Heart left ventricle (tissue), 16 donors: ENCODE measurements at regions not wholly inside any gene's neighbourhood (a gene's known extent, or its start where the extent isn't known, plus 50 kb on each side); places are given as distances from the start of the nearest gene placed in this dataset.
A peak's percentile ranks its signal among the peaks of the same experiment; 100 is the strongest.

ENCODE experiments used
- ATAC-seq, 4 donors: fragments of 200-7000 bp; cut with Tn5 transposase; one replicate each; pipeline ENCODE4 v1.9.1; 2020 to 2022; ENCODE audit warnings: moderate library complexity in 4 of 4, mild to moderate bottlenecking in 3 of 4, moderate number of reproducible peaks in 1 of 4
- DNase-seq, 5 donors: peaks; one replicate each; pipeline ENCODE4 v3.0.0-alpha.2; 2020
- H3K27ac ChIP-seq, 12 donors: fragments of 200-600 bp; sonication (generic) in 4 of 12; one replicate each; pipeline versions ENCODE4 v1.5.0 to v1.8.0; 2016 to 2022; ENCODE audit warnings: mild to moderate bottlenecking in 2 of 12
- H3K27me3 ChIP-seq, 9 donors: fragments of 200-600 bp; sonication (generic) in 2 of 9; one replicate each; pipeline versions ENCODE4 v1.5.1 to v1.8.0; 2016 to 2022; ENCODE audit warnings: mild to moderate bottlenecking in 3 of 9
- H3K36me3 ChIP-seq, 9 donors: fragments of 200-600 bp; sonication (generic) in 2 of 9; one replicate each; pipeline versions ENCODE4 v1.5.0 to v1.8.0; 2018 to 2022; ENCODE audit warnings: mild to moderate bottlenecking in 2 of 9
- H3K4me1 ChIP-seq, 12 donors: fragments of 200-600 bp; sonication (generic) in 4 of 12; one replicate each; pipeline versions ENCODE4 v1.5.0 to v1.8.0; 2016 to 2022; ENCODE audit warnings: mild to moderate bottlenecking in 3 of 12
- H3K4me3 ChIP-seq, 12 donors: fragments of 200-600 bp; sonication (generic) in 4 of 12; one replicate each; pipeline versions ENCODE4 v1.5.0 to v1.8.0; 2017 to 2022; ENCODE audit warnings: mild to moderate bottlenecking in 9 of 12, moderate library complexity in 4 of 12
- H3K9me3 ChIP-seq, 12 donors: fragments of 200-600 bp; sonication (generic) in 4 of 12; one replicate each; pipeline versions ENCODE4 v1.5.0 to v1.8.0; 2016 to 2022; ENCODE audit warnings: mild to moderate bottlenecking in 1 of 12
- CTCF ChIP-seq, 12 donors: fragments of 200-600 bp; sonication (generic) in 4 of 12; IDR thresholded peaks; one replicate each; pipeline versions ENCODE4 v1.5.0 to v1.8.0; 2018 to 2022; ENCODE audit warnings: antibody characterized with exemption in 12 of 12, mild to moderate bottlenecking in 5 of 12
- POLR2A ChIP-seq, 2 donors: fragments of 450-650 bp; IDR thresholded peaks; one replicate each; pipeline ENCODE4 v1.6.1; 2017; ENCODE audit warnings: antibody characterized with exemption in 2 of 2, mild to moderate bottlenecking in 2 of 2, moderate library complexity in 2 of 2
- WGBS, 4 donors: extraction: QIAGEN DNeasy Blood & Tissue Kit in 2 of 4; methylation state at CpG; one replicate each; pipeline versions ENCODE4 v1.1.5 to v1.1.7; 2013 to 2018; 5-methylcytosine and 5-hydroxymethylcytosine counted together
- intact Hi-C, 10 donors: fragments of 100-400 bp; cut with DNase I; formaldehyde crosslinking; loops; one replicate each; pipeline versions ENCODE4 v1.11.1 to v1.14.2; 2022
- donor health status: ischemic (EF 13 %, LVEDD 7.1; RV severe dilation, severe dysfunction).
- donor health status: healthy with polysubstance abuse.
- donor health status: DM: no; HTN: yes; CAD: no.
- donor health status: DM: no; HTN: no; CAD: no.
- donor health status: ischemic (EF 25% LVEDD 6.9; RV normal size, moderate dysfunction).
- donor health status: ischemic (EF 25% LVEDD 5.7; RV mildly dilated, moderate dysfunction).
- donor health status: healthy.
- donor health status: DM: yes; HTN: yes; CAD: no.
- donor health status: ischemic (EF 35%, LVEDD 5.7; RV mildly dilated, moderate dysfunction).
- donor health status: nonischemic (EF 11% LVEDD 7.7; RV severe dilation, severe dysfunction).
- donor health status: DM: yes; HTN: yes; CAD: no.
- donor health status: PGD.
- donor health status: ischemic (EF 29% LVEDD 5.4; RV normal size, mild dysfunction).
- donor health status: nonischemic (EF 23%, LVEDD 6.1; RV moderate dilation, normal function).

- Histone ChIP-seq H3K27ac (no peak overlapping the region), H3K27me3 (no peaks in the 10 kb centered on the region), H3K4me3 (no peak overlapping the region), H3K9me3 (no peaks in the 10 kb centered on the region), H3K36me3 (no peaks in the 10 kb centered on the region), H3K4me1 (peaks cover 0 to 7% (median 0%) of the 10 kb centered on the region in 12 donors)
- ATAC-seq (peak; percentile 51 to 89 (median 74)), DNase-seq (no peak)
- WGBS, 4 donors, result 77 to 80% (median 79%) methylated on average over 8 of the region's 8 CpGs
- TF ChIP-seq POLR2A (IDR thresholded peaks at IDR 0.05) (no peak), CTCF (IDR thresholded peaks at IDR 0.05) (no peak)
- intact Hi-C loops, result no loop called here
Measured at GRCh38 chr13:33388286-33388998, 102.9 kb upstream of the STARD13 start.

GRCh38 chr13:33392794-33393405, 107.3 kb upstream of the STARD13 start:
- WGBS, 4 donors, result 74 to 93% (median 91%) methylated on average over 4 of the region's 4 CpGs
- Histone ChIP-seq H3K4me1 (peaks cover 0 to 14% (median 0%) of the 10 kb centered on the region in 12 donors), H3K36me3 (no peaks in the 10 kb centered on the region), H3K27me3 (no peaks in the 10 kb centered on the region), H3K9me3 (no peaks in the 10 kb centered on the region), H3K4me3 (no peak overlapping the region), H3K27ac (peak overlapping the region in 1 of 12 donors; percentile 69)
- ATAC-seq (no peak), DNase-seq (no peak)
- intact Hi-C loops, result no loop called here
- TF ChIP-seq POLR2A (IDR thresholded peaks at IDR 0.05) (no peak), CTCF (IDR thresholded peaks at IDR 0.05) (no peak)

- intact Hi-C loops, result no loop called here
- TF ChIP-seq POLR2A (IDR thresholded peaks at IDR 0.05) (no peak), CTCF (IDR thresholded peaks at IDR 0.05) (no peak)
- 53 to 66% (median 62%) methylated on average over 3 of the region's 3 CpGs for WGBS, 4 donors
- peaks cover 0 to 10% (median 0%) of the 10 kb centered on the region in 12 donors for H3K4me1 ChIP-seq
- peak; percentile 70 to 90 (median 84) for ATAC-seq
- no peaks in the 10 kb centered on the region for H3K9me3 ChIP-seq
- no peak overlapping the region for H3K4me3 ChIP-seq
- H3K27ac ChIP-seq, result peak overlapping the region in 2 of 12 donors; percentile 28 to 69
- no peak for DNase-seq
- H3K27me3 ChIP-seq, result no peaks in the 10 kb centered on the region
- no peaks in the 10 kb centered on the region for H3K36me3 ChIP-seq
Measured at GRCh38 chr13:33394294-33394932, 108.9 kb upstream of the STARD13 start.

GRCh38 chr13:33401238-33401637, 115.7 kb upstream of the STARD13 start:
- Histone ChIP-seq H3K4me3 (no peak overlapping the region), H3K27ac (peak overlapping the region in 3 of 12 donors; percentile 0 to 63 (median 3)), H3K9me3 (no peaks in the 10 kb centered on the region), H3K36me3 (no peaks in the 10 kb centered on the region), H3K4me1 (peaks cover 0 to 18% (median 6%) of the 10 kb centered on the region in 12 donors), H3K27me3 (no peaks in the 10 kb centered on the region)
- intact Hi-C loops, result no loop called here
- TF ChIP-seq POLR2A (IDR thresholded peaks at IDR 0.05) (no peak), CTCF (IDR thresholded peaks at IDR 0.05) (no peak)
- 36 to 39% (median 38%) methylated on average over 4 of the region's 4 CpGs for WGBS, 4 donors
- DNase-seq (peak in 4 of 5 donors; percentile 37 to 65 (median 51)), ATAC-seq (peak; percentile 53 to 86 (median 80))
